GM10266 (cell line): ENCODE measurements at regions not wholly inside any gene's neighbourhood (a gene's known extent, or its start where the extent isn't known, plus 50 kb on each side); places are given as distances from the start of the nearest gene placed in this dataset.
"Not testable (repeated sequence)": the region's sequence is repeated elsewhere in the genome, so short reads cannot be mapped to it uniquely, and the experiment has no call there.

ENCODE experiments used
- DNase-seq: peaks from one replicate; pipeline ENCODE4 v3.0.0; 2012; ENCODE audit errors: extremely low spot score
- TF ChIP-seq, protein P1 (sequence below): IDR thresholded peaks from 2 replicates; pipeline ENCODE4 v1.5.1; 2012; ENCODE audit warnings: mild to moderate bottlenecking, low read depth; ENCODE audit not compliant: control insufficient read depth, insufficient read depth; ENCODE audit errors: missing control alignments

DNA sequence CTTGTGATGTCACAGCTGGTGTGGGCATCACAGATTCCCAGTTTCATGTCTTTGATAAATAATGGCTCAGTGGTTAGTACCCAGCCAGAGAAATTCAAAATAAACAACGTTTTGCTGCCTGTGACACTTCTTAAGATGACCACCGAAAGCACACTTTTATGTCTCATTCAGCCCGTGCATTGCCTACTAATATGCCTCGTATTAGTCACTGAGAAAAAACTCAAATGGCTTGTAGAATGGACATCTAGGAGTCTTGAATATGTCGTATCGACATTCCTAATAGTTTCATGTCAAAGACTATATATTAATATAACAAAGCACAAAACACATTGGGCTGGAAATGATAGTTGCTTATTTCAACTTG, 103.9 kb upstream of the FAT1 start:
- TF ChIP-seq, protein P1, sequence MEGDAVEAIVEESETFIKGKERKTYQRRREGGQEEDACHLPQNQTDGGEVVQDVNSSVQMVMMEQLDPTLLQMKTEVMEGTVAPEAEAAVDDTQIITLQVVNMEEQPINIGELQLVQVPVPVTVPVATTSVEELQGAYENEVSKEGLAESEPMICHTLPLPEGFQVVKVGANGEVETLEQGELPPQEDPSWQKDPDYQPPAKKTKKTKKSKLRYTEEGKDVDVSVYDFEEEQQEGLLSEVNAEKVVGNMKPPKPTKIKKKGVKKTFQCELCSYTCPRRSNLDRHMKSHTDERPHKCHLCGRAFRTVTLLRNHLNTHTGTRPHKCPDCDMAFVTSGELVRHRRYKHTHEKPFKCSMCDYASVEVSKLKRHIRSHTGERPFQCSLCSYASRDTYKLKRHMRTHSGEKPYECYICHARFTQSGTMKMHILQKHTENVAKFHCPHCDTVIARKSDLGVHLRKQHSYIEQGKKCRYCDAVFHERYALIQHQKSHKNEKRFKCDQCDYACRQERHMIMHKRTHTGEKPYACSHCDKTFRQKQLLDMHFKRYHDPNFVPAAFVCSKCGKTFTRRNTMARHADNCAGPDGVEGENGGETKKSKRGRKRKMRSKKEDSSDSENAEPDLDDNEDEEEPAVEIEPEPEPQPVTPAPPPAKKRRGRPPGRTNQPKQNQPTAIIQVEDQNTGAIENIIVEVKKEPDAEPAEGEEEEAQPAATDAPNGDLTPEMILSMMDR: no peak
- DNase-seq: no peak

DNA sequence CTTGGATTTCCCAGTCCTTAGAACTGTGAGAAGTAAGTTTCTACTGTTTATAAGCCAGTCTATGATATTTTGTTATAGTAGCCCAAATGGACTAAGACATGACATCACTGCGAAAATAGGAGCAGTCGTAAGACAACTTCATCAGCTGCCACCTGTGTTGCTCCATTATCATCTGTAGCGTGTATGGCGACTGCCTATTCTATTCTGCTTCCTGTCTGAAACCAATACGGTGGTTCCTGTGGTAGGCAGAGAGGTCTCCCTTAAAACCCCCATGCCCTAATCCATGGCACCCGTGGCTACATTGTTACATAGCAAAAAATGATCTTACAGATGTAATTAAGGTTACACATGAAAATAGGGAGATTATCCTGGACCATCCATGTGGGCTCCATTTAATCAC, 105.4 kb upstream of the FAT1 start:
- TF ChIP-seq, protein P1: no peak
- no peak for DNase-seq

DNA sequence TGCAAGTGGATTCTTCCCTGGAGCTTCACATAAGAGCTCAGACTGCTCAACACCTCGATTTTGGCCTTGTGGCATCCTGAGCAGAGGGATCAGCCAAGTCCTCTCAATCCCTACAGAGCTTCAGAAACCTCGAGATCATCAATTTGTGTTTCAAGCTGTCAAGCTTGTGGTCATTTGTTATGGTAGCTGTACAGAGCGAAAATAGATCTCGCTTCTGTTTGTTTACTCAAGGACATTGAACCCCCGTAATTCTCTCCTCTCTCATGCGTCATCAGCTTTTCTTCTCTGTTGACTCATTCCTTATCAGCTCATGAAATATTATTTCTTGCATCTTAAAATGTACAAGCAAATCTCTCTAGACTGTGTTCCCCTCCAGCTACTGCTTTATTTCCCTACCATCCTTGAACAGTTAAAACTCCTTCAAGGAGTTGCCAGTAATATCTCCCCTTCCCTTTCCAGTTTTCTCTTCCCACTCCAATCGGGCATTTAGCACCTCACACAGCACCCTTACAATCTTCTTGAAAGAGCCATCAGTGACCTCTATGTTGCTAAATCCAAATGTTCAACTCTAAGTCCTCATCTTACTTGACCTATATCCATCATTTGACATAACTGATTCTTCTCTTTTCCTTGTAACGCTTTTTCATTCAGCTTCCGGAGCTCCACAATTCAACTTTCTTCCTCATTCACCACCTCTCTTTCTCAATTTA, 106.2 kb upstream of the FAT1 start:
- no peak for DNase-seq
- TF ChIP-seq, protein P1: no peak

DNA sequence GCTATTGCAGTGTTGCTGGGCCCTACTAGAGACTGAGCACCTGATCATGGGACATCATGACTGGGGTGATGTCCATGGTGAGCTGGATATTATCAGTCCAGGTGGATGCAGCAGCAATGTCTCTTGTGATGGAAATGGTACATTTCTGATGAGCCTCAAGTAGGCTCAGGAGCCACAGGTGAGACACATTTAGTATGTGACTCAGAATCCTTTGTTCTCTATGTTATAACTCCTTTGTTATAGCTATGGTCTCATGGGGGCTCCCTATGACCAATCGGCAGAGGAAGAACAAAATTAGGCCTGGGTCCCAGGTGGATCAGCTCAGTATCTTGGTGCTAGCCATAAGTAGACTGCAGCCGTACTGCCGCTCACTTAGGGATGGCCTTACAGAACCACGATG, 107.9 kb upstream of the FAT1 start:
- no peak for DNase-seq
- TF ChIP-seq, protein P1: no peak

DNA sequence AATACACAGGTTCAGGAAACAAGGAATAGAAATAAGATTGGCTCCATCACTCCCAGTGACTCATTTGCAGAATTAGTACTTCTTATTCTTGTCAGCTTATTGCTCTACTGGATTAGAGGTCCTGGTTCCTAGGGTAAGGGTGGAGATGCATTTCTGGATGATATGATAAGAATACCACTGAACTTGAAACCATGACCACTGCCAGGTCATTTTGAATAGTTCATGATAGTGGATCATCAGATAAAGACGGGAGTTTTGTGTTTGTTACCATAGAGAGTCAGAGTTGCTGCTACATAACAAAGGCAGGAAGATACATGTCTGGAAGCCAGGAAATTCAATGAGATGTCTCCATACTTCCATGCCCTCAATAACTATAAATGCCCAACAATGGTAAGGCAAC, 109.2 kb upstream of the FAT1 start:
- no peak for DNase-seq
- TF ChIP-seq, protein P1: no peak

DNA sequence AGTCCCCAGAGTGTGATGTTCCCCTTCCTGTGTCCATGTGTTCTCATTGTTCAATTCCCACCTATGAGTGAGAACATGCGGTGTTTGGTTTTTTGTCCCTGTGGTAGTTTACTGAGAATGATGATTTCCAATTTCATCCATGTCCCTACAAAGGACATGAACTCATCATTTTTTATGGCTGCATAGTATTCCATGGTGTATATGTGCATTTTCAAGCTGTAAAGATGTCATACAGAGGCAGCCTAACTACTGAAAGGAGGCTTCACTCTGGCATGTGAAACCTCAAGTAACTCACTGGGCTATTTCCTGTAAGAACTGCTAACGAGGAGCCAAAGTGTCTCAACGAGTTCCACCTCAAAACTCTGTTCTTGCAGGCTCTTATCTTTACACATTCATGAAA, 113.8 kb upstream of the FAT1 start:
- DNase-seq: not testable (repeated sequence)

DNA sequence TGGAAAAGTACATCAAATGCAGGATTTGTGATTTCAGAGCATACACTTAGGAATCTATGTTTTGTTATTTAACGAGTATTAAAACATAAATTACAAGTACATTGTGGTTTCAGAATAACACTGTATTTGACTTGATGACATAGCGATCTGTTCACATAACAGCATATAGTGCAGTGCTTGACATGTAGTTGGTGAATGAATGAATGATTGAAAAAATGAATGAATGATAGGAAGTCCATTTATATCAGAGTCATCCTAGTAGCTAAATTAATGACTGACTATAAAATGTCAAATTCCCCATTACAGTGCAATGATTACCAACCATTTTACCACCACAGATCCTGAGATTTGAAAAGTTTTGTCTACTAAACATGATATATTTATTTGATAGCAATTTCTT, 114.6 kb upstream of the FAT1 start:
- TF ChIP-seq, protein P1: no peak

More for the DNA sequence above, 114.6 kb upstream of the FAT1 start:
- DNase-seq: no peak
